ENCODE measurements at regions not wholly inside any gene's neighbourhood (a gene's known extent, or its start where the extent isn't known, plus 50 kb on each side); places are given as distances from the start of the nearest gene placed in this dataset.

DNA sequence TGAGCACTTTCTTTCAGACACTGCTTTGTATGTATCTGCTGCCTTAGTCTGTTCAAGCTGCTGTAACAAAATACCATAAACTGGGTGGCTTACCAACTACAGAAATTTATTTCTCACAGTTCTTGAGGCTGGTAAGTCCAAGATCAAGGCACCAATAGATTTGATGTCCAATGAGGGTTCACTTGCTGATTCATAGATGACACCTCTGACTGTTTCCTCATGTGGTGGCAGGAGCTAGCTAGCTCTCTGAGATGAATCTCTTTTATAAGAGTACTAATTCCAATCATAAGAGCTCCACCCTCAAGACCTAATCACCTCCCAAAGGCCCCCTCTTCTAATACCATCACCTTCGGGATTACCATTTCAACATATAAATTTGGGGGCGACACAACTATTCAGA lies 76.6 kb upstream of the ADO start:
- H3K9ac ChIP-seq (ENCODE audit: insufficient read depth in 1 of 2, low read length in 2 of 2) = no peak overlapping the region
- no peaks in the 10 kb centered on the region for H3K36me3 ChIP-seq (ENCODE audit: control insufficient read depth in 4 of 4, insufficient read depth in 4 of 4, low read length in 4 of 4)
- DNase-seq (no peak), ATAC-seq (ENCODE audit: insufficient read depth, low FRiP score) (no peak)
- H3K4me1 ChIP-seq (ENCODE audit: control insufficient read depth in 5 of 5, insufficient read depth in 5 of 5, low read length in 5 of 5) = no peaks in the 10 kb centered on the region
- no peak overlapping the region for H3K27ac ChIP-seq (ENCODE audit: low read depth in 1 of 2, low read length in 1 of 2)
- peaks cover 0 to 7% (median 0%) of the 10 kb centered on the region in 3 donors for H3K27me3 ChIP-seq (ENCODE audit: control insufficient read depth in 3 of 3, insufficient read depth in 3 of 3, low read length in 2 of 3)
- 95 to 99% methylated on average over 2 of the region's 2 CpGs for WGBS, 2 donors
- TF ChIP-seq, protein P1, sequence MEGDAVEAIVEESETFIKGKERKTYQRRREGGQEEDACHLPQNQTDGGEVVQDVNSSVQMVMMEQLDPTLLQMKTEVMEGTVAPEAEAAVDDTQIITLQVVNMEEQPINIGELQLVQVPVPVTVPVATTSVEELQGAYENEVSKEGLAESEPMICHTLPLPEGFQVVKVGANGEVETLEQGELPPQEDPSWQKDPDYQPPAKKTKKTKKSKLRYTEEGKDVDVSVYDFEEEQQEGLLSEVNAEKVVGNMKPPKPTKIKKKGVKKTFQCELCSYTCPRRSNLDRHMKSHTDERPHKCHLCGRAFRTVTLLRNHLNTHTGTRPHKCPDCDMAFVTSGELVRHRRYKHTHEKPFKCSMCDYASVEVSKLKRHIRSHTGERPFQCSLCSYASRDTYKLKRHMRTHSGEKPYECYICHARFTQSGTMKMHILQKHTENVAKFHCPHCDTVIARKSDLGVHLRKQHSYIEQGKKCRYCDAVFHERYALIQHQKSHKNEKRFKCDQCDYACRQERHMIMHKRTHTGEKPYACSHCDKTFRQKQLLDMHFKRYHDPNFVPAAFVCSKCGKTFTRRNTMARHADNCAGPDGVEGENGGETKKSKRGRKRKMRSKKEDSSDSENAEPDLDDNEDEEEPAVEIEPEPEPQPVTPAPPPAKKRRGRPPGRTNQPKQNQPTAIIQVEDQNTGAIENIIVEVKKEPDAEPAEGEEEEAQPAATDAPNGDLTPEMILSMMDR (IDR thresholded peaks at IDR 0.05; ENCODE audit: control extremely low read depth, extremely low read depth) = no peak
- no peak overlapping the region for H3K4me3 ChIP-seq
- H3K9me3 ChIP-seq (ENCODE audit: control insufficient read depth in 4 of 4, insufficient read depth in 3 of 4, low read length in 3 of 4) = no peaks in the 10 kb centered on the region

DNA sequence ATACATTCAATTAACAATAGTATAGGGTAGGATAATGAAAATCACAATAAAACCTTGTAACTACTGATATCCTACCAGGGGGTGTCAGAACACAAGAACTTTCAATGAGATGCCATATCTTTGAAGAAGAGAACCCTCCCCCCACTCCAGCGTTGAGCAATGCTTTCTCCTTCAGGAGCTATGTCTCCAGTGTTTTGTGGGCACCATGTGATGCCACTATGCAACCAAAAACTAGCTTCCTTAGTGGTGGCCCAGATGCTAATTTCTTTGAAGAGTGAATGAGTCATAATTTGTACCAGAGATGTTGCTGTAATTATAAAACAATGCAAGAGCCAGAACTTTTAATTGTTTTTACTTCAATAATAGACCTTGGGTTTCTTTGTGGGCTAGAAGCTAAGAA lies 76.0 kb upstream of the ADO start:
- TF ChIP-seq, protein P1 (IDR thresholded peaks at IDR 0.05; ENCODE audit: control extremely low read depth, extremely low read depth) = no peak
- ATAC-seq (ENCODE audit: insufficient read depth, low FRiP score) = no peak
- Histone ChIP-seq H3K36me3 (ENCODE audit: control insufficient read depth in 4 of 4, insufficient read depth in 4 of 4, low read length in 4 of 4) (no peaks in the 10 kb centered on the region), H3K9ac (ENCODE audit: insufficient read depth in 1 of 2, low read length in 2 of 2) (no peak overlapping the region), H3K4me3 (no peak overlapping the region), H3K27ac (ENCODE audit: low read depth in 1 of 2, low read length in 1 of 2) (no peak overlapping the region), H3K4me1 (ENCODE audit: control insufficient read depth in 5 of 5, insufficient read depth in 5 of 5, low read length in 5 of 5) (no peaks in the 10 kb centered on the region), H3K9me3 (ENCODE audit: control insufficient read depth in 4 of 4, insufficient read depth in 3 of 4, low read length in 3 of 4) (no peaks in the 10 kb centered on the region), H3K27me3 (ENCODE audit: control insufficient read depth in 3 of 3, insufficient read depth in 3 of 3, low read length in 2 of 3) (peaks cover 0 to 7% (median 0%) of the 10 kb centered on the region in 3 donors)
- DNase-seq = no peak
- 44 to 52% methylated on average over 1 of the region's 1 CpG for WGBS, 2 donors

DNA sequence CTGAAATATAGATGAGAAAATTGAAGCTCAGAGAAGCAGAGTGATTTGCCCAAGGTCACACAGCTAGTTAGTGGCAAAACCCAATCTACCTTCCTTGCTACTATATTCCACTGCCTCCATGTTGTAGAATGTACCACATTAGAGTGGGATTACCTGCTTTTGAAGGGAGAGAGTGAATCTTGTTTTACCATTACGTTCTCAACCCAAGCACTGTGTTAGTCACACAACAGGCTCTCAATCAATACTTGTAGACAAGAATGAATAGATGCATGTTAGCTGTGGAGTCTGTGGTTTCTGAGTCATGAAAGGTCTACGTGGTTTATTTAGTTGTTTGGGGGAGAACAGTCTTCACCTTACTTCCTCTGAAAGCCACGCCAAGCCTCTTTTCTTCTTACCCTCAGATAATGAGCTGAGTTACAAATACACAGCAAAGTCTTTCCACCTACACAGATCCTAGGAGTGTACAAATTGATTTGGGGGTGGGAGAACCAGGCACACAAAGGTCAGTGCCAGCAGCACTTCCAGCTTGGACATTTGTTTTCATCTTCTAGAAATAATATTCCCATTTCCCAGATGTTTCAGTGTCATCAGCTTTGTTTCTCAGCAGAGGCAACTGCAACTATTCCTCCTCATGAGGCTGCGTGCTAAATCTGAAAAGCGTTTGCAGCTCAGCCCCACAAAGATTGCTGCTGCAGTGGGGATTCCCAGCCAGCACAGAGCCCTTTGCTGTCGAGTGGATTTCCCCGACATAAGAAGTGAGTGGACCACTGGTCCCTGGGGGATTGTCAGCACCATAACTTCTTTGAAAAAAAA lies 71.5 kb upstream of the ADO start:
- H3K9me3 ChIP-seq (ENCODE audit: control insufficient read depth in 4 of 4, insufficient read depth in 3 of 4, low read length in 3 of 4) = peaks cover 0 to 3% (median 0%) of the 10 kb centered on the region in 4 donors
- ATAC-seq (ENCODE audit: insufficient read depth, low FRiP score) = no peak
- no peak for DNase-seq
- WGBS, 2 donors = 66 to 69% methylated on average over 7 of the region's 7 CpGs
- H3K4me1 ChIP-seq (ENCODE audit: control insufficient read depth in 5 of 5, insufficient read depth in 5 of 5, low read length in 5 of 5) = peaks cover 0 to 5% (median 0%) of the 10 kb centered on the region in 5 donors
- TF ChIP-seq, protein P1 (IDR thresholded peaks at IDR 0.05; ENCODE audit: control extremely low read depth, extremely low read depth) = no peak
- no peak overlapping the region for H3K27ac ChIP-seq (ENCODE audit: low read depth in 1 of 2, low read length in 1 of 2)
- H3K4me3 ChIP-seq = no peak overlapping the region
- no peaks in the 10 kb centered on the region for H3K36me3 ChIP-seq (ENCODE audit: control insufficient read depth in 4 of 4, insufficient read depth in 4 of 4, low read length in 4 of 4)
- H3K9ac ChIP-seq (ENCODE audit: insufficient read depth in 1 of 2, low read length in 2 of 2) = no peak overlapping the region
- peaks cover 0 to 3% (median 0%) of the 10 kb centered on the region in 3 donors for H3K27me3 ChIP-seq (ENCODE audit: control insufficient read depth in 3 of 3, insufficient read depth in 3 of 3, low read length in 2 of 3)
